Right lobe of liver (tissue), 6 donors: ENCODE measurements at regions not wholly inside any gene's neighbourhood (a gene's known extent, or its start where the extent isn't known, plus 50 kb on each side); places are given as distances from the start of the nearest gene placed in this dataset.

Source experiments
- ATAC-seq, 4 donors: fragments of 200-7000 bp; cut with Tn5 transposase; one replicate each; pipeline ENCODE4 v1.9.1; 2020; ENCODE audit warnings: mild to moderate bottlenecking in 4 of 4, moderate library complexity in 4 of 4
- DNase-seq, 3 donors: peaks; one replicate each; pipeline ENCODE4 v3.0.0-alpha.2; 2020
- H3K27ac ChIP-seq, 3 donors: fragments of 200-600 bp; one replicate each; pipeline ENCODE4 v1.8.0; 2022
- H3K27me3 ChIP-seq, 2 donors: fragments of 200-600 bp; one replicate each; pipeline ENCODE4 v1.8.0; 2022
- H3K36me3 ChIP-seq, 4 donors: fragments of 200-600 bp; sonication (generic) in 1 of 4; one replicate each; pipeline versions ENCODE4 v1.5.1 to v1.8.0; 2017 to 2022; ENCODE audit warnings: control low read depth in 1 of 4
- H3K4me1 ChIP-seq, 4 donors: fragments of 200-600 bp; sonication (generic) in 1 of 4; one replicate each; pipeline versions ENCODE4 v1.5.1 to v1.8.0; 2017 to 2022; ENCODE audit warnings: control low read depth in 1 of 4
- H3K4me3 ChIP-seq, 3 donors: fragments of 200-600 bp; one replicate each; pipeline ENCODE4 v1.8.0; 2022
- H3K9me3 ChIP-seq, 4 donors: fragments of 200-600 bp; sonication (generic) in 1 of 4; one replicate each; pipeline versions ENCODE4 v1.5.1 to v1.8.0; 2017 to 2022; ENCODE audit warnings: control low read depth in 1 of 4
- CTCF ChIP-seq, 4 donors: fragments of 200-600 bp in 3 of 4; fragments of 450-650 bp in 1 of 4; IDR thresholded peaks; one replicate each; pipeline versions ENCODE4 v1.5.1 to v1.8.0; 2016 to 2022; ENCODE audit warnings: antibody characterized with exemption in 4 of 4, mild to moderate bottlenecking in 2 of 4
- POLR2A ChIP-seq: fragments of 450-650 bp; IDR thresholded peaks from one replicate; pipeline ENCODE4 v1.6.1; 2017; ENCODE audit warnings: antibody characterized with exemption, mild to moderate bottlenecking
- WGBS: methylation state at CpG from one replicate; pipeline ENCODE4 v1.1.6; 2018; ENCODE audit warnings: low coverage, low lambda C conversion rate; ENCODE audit not compliant: insufficient coverage; ENCODE audit errors: missing lambda C conversion rate; 5-methylcytosine and 5-hydroxymethylcytosine counted together
- intact Hi-C, 2 donors: fragments of 100-400 bp; cut with DNase I; formaldehyde crosslinking; loops; one replicate each; pipeline versions ENCODE4 v1.11.2 to v1.14.1; 2022
- donor health status: DM: no; HTN: yes; CAD: no.
- donor health status: DM: no; HTN: no; CAD: no.
- donor health status: DM: no; HTN: no; CAD: no.
- donor health status: DM: no; HTN: yes; CAD: no.
- donor health status: DM: no; HTN: yes; CAD: no.

- no peak for DNase-seq
Observed at GRCh38 chr3:19811689-19812088, 122.3 kb downstream of the EFHB start.

GRCh38 chr3:19808834-19809233 is 125.2 kb downstream of the EFHB start:
- 40% methylated on average over 3 of the region's 3 CpGs for WGBS
- Histone ChIP-seq H3K4me1 (no peaks in the 10 kb centered on the region), H3K27ac (no peak overlapping the region), H3K4me3 (no peak overlapping the region), H3K36me3 (no peaks in the 10 kb centered on the region), H3K9me3 (no peaks in the 10 kb centered on the region), H3K27me3 (no peaks in the 10 kb centered on the region)
- DNase-seq (no peak), ATAC-seq (no peak)
- intact Hi-C loops: no loop called here
- TF ChIP-seq CTCF (IDR thresholded peaks at IDR 0.05) (no peak), POLR2A (no peak)

More at GRCh38 chr3:19811689-19812088, 122.3 kb downstream of the EFHB start:
- no peak overlapping the region for H3K4me3 ChIP-seq
- intact Hi-C loops: no loop called here
- TF ChIP-seq POLR2A (no peak), CTCF (IDR thresholded peaks at IDR 0.05) (no peak)
- no peak overlapping the region for H3K27ac ChIP-seq
- H3K9me3 ChIP-seq: no peaks in the 10 kb centered on the region
- H3K4me1 ChIP-seq: no peaks in the 10 kb centered on the region
- no peak for ATAC-seq
- H3K36me3 ChIP-seq: no peaks in the 10 kb centered on the region
- no peaks in the 10 kb centered on the region for H3K27me3 ChIP-seq
- 46% methylated on average over 3 of the region's 3 CpGs for WGBS

GRCh38 chr3:19799887-19800286 is 134.1 kb downstream of the EFHB start:
- intact Hi-C loops: no loop called here
- no peak overlapping the region for H3K4me3 ChIP-seq
- no peak for ATAC-seq

GRCh38 chr3:19799115-19799514 is 134.9 kb downstream of the EFHB start:
- DNase-seq (no peak), ATAC-seq (no peak)
- Histone ChIP-seq H3K36me3 (no peaks in the 10 kb centered on the region), H3K27ac (no peak overlapping the region), H3K4me1 (no peaks in the 10 kb centered on the region), H3K9me3 (no peaks in the 10 kb centered on the region), H3K4me3 (no peak overlapping the region), H3K27me3 (no peaks in the 10 kb centered on the region)
- intact Hi-C loops: no loop called here
- TF ChIP-seq POLR2A (no peak), CTCF (IDR thresholded peaks at IDR 0.05) (no peak)

More at GRCh38 chr3:19799887-19800286, 134.1 kb downstream of the EFHB start:
- H3K27ac ChIP-seq: no peak overlapping the region
- H3K9me3 ChIP-seq: no peaks in the 10 kb centered on the region
- no peaks in the 10 kb centered on the region for H3K27me3 ChIP-seq
- no peaks in the 10 kb centered on the region for H3K4me1 ChIP-seq
- H3K36me3 ChIP-seq: no peaks in the 10 kb centered on the region
- no peak for TF ChIP-seq CTCF (IDR thresholded peaks at IDR 0.05)
- no peak for TF ChIP-seq POLR2A
- DNase-seq: no peak

- Histone ChIP-seq H3K9me3 (no peaks in the 10 kb centered on the region), H3K27me3 (no peaks in the 10 kb centered on the region), H3K36me3 (no peaks in the 10 kb centered on the region), H3K4me1 (no peaks in the 10 kb centered on the region), H3K27ac (no peak overlapping the region), H3K4me3 (no peak overlapping the region)
- ATAC-seq (no peak), DNase-seq (no peak)
- 56% methylated on average over 2 of the region's 2 CpGs for whole genome bisulfite sequencing
- TF ChIP-seq CTCF (IDR thresholded peaks at IDR 0.05): no peak
- TF ChIP-seq POLR2A: no peak
- intact Hi-C loops: no loop called here
Observed at GRCh38 chr3:19798324-19798723, 135.7 kb downstream of the EFHB start.
